GM23338 (cell line): ENCODE measurements at regions not wholly inside any gene's neighbourhood (a gene's known extent, or its start where the extent isn't known, plus 50 kb on each side); places are given as distances from the start of the nearest gene placed in this dataset.

Experiments
- ATAC-seq: fragments of 200-7000 bp; cut with Tn5 transposase; 3 replicates; pipeline ENCODE4 v1.9.1; 2020
- DNase-seq: peaks from one replicate; pipeline ENCODE4 v3.0.0-alpha.2; 2015; ENCODE audit warnings: low spot score
- H2AFZ ChIP-seq: fragments of 200-600 bp; sonication (generic); 2 replicates; pipeline ENCODE4 v1.8.0; 2016; ENCODE audit warnings: antibody characterized with exemption, mild to moderate bottlenecking, moderate library complexity
- H3F3A ChIP-seq: fragments of 200-600 bp; sonication (generic); replicated peaks from 2 replicates; pipeline ENCODE4 v1.8.0; 2017; ENCODE audit warnings: antibody characterized with exemption, mixed run types, low read depth
- H3K27ac ChIP-seq: fragments of 200-600 bp; sonication (generic); 2 replicates; pipeline ENCODE4 v1.6.1; 2016; ENCODE audit warnings: low read depth
- H3K27me3 ChIP-seq: fragments of 200-600 bp; sonication (generic); 2 replicates; pipeline ENCODE4 v1.8.0; 2016; ENCODE audit warnings: mild to moderate bottlenecking, mixed run types, moderate library complexity; ENCODE audit not compliant: insufficient read depth
- H3K36me3 ChIP-seq: fragments of 200-600 bp; sonication (generic); 2 replicates; pipeline ENCODE4 v1.8.0; 2016; ENCODE audit warnings: mild to moderate bottlenecking; ENCODE audit not compliant: insufficient read depth
- H3K4me1 ChIP-seq: fragments of 200-600 bp; sonication (generic); 2 replicates; pipeline ENCODE4 v1.8.0; 2016; ENCODE audit warnings: mild to moderate bottlenecking, moderate library complexity; ENCODE audit not compliant: insufficient read depth
- H3K4me2 ChIP-seq: fragments of 200-600 bp; sonication (generic); 2 replicates; pipeline ENCODE4 v1.7.1; 2017; ENCODE audit warnings: mixed run types
- H3K4me3 ChIP-seq: fragments of 200-600 bp; sonication (generic); 2 replicates; pipeline ENCODE4 v1.6.1; 2016; ENCODE audit warnings: mixed run types
- H3K79me2 ChIP-seq: fragments of 200-600 bp; sonication (generic); replicated peaks from 2 replicates; pipeline ENCODE4 v1.8.0; 2017; ENCODE audit warnings: mild to moderate bottlenecking; ENCODE audit not compliant: insufficient read depth
- H3K9me2 ChIP-seq: fragments of 200-600 bp; sonication (generic); 2 replicates; pipeline ENCODE4 v1.8.0; 2017; ENCODE audit not compliant: insufficient read depth
- H4K20me1 ChIP-seq: fragments of 200-600 bp; sonication (generic); replicated peaks from 2 replicates; pipeline ENCODE4 v1.8.0; 2017; ENCODE audit warnings: mild to moderate bottlenecking; ENCODE audit not compliant: insufficient read depth
- H3K27ac Mint-ChIP-seq: 2 replicates; pipeline ENCODE4 v1.8.0; 2020; ENCODE audit warnings: inconsistent platforms, mild to moderate bottlenecking, moderate library complexity, mixed read lengths
- H3K27me3 Mint-ChIP-seq: 3 replicates; pipeline ENCODE4 v1.8.0; 2022; ENCODE audit warnings: low read depth, mild to moderate bottlenecking, moderate library complexity, mixed read lengths, inconsistent platforms; ENCODE audit not compliant: insufficient read depth, poor library complexity
- H3K36me3 Mint-ChIP-seq: 3 replicates; pipeline ENCODE4 v1.8.0; 2021; ENCODE audit warnings: low read depth, mild to moderate bottlenecking, inconsistent platforms, moderate library complexity, mixed read lengths
- H3K4me1 Mint-ChIP-seq: 3 replicates; pipeline ENCODE4 v1.8.0; 2020; ENCODE audit warnings: mild to moderate bottlenecking, inconsistent platforms, mixed read lengths
- H3K4me3 Mint-ChIP-seq: 3 replicates; pipeline ENCODE4 v1.8.0; 2021; ENCODE audit warnings: moderate library complexity, mild to moderate bottlenecking, inconsistent platforms, mixed read lengths
- H3K9me3 Mint-ChIP-seq: 3 replicates; pipeline ENCODE4 v1.8.0; 2020; ENCODE audit warnings: moderate library complexity, mild to moderate bottlenecking, inconsistent platforms, mixed read lengths
- CREB1 ChIP-seq: fragments of 250-450 bp; sonication (Bioruptor Pico); IDR thresholded peaks from 2 replicates; pipeline ENCODE4 v1.5.0; 2020; ENCODE audit warnings: low read depth, mild to moderate bottlenecking, moderate library complexity
- EZH2 ChIP-seq: fragments of 200-600 bp; sonication (generic); IDR thresholded peaks from one replicate; pipeline ENCODE4 v1.8.0; 2017; ENCODE audit warnings: antibody characterized with exemption, mild to moderate bottlenecking, low read depth; ENCODE audit not compliant: unreplicated experiment
- JUNB ChIP-seq: IDR thresholded peaks from one replicate; pipeline ENCODE4 v1.6.1; 2016; ENCODE audit warnings: antibody characterized with exemption; ENCODE audit not compliant: unreplicated experiment
- REST ChIP-seq: IDR thresholded peaks from one replicate; pipeline ENCODE4 v1.6.1; 2018; ENCODE audit warnings: antibody characterized with exemption; ENCODE audit not compliant: unreplicated experiment
- ZNF114 ChIP-seq: fragments of 250-450 bp; sonication (Bioruptor Pico); IDR thresholded peaks from 2 replicates; pipeline ENCODE4 v1.5.0; 2020; ENCODE audit warnings: mild to moderate bottlenecking, moderate library complexity
- ZNF331 ChIP-seq: fragments of 250-450 bp; sonication (Bioruptor Pico); IDR thresholded peaks from 2 replicates; pipeline ENCODE4 v1.5.0; 2020; ENCODE audit warnings: low read depth, mild to moderate bottlenecking, moderate library complexity
- TF ChIP-seq, protein P1 (sequence below), 2 experiments: fragments of 200-600 bp in 1 of 2; sonication (generic) in 1 of 2; conservative IDR thresholded peaks; 2 replicates each; pipeline versions ENCODE4 v1.5.1 to v1.6.1; 2016 to 2017; ENCODE audit warnings: antibody characterized with exemption in 2 of 2, low read depth in 2 of 2, mild to moderate bottlenecking in 2 of 2, moderate library complexity in 1 of 2

- Histone ChIP-seq H3K4me2 (no peak overlapping the region), H3K79me2 (no peaks in the 10 kb centered on the region), H2AFZ (no peak overlapping the region), H3K27me3 (no peaks in the 10 kb centered on the region), H3K9me2 (no peaks in the 10 kb centered on the region), H3K4me1 (no peaks in the 10 kb centered on the region), H3K4me3 (no peak overlapping the region), H4K20me1 (no peaks in the 10 kb centered on the region), H3K27ac (no peak overlapping the region), H3F3A (no peaks in the 10 kb centered on the region), H3K36me3 (no peaks in the 10 kb centered on the region)
- Mint-ChIP-seq H3K36me3 (no peaks in the 10 kb centered on the region), H3K4me1 (peaks cover 2% of the 10 kb centered on the region), H3K9me3 (peaks cover 11% of the 10 kb centered on the region), H3K27ac (no peak overlapping the region), H3K27me3 (peaks cover 6% of the 10 kb centered on the region), H3K4me3 (no peak overlapping the region)
- DNase-seq (no peak), ATAC-seq (no peak)
- TF ChIP-seq, protein P1, sequence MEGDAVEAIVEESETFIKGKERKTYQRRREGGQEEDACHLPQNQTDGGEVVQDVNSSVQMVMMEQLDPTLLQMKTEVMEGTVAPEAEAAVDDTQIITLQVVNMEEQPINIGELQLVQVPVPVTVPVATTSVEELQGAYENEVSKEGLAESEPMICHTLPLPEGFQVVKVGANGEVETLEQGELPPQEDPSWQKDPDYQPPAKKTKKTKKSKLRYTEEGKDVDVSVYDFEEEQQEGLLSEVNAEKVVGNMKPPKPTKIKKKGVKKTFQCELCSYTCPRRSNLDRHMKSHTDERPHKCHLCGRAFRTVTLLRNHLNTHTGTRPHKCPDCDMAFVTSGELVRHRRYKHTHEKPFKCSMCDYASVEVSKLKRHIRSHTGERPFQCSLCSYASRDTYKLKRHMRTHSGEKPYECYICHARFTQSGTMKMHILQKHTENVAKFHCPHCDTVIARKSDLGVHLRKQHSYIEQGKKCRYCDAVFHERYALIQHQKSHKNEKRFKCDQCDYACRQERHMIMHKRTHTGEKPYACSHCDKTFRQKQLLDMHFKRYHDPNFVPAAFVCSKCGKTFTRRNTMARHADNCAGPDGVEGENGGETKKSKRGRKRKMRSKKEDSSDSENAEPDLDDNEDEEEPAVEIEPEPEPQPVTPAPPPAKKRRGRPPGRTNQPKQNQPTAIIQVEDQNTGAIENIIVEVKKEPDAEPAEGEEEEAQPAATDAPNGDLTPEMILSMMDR (conservative IDR thresholded peaks at IDR 0.05; ENCODE audit: low read depth in 2 of 2): no peak
- TF ChIP-seq ZNF114 (CRISPR knock-in tag): no peak
- no peak for TF ChIP-seq REST
- no peak for TF ChIP-seq CREB1 (CRISPR knock-in tag)
Measured at GRCh38 chr9:124084087-124084486, 72.5 kb downstream of the LHX2 start.

DNA sequence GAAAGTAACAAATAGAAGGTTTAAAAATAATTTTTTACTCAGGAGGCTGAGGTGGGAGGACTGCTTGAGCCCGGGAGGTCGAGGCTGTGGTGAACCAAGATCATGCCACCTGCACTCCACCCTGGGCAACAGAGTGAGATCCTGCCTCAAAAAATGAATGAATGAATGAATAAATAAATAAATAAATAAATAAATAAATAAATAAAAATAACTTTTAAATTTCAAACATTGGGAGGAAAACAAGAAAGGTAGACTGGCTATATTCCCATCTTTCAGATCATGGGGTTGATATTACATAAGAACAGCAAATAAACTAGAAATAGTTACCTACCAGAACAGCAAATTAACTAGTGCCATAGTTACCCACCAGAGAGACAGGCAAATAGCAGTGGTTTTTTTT lies 75.7 kb downstream of the LHX2 start:
- ATAC-seq (no peak), DNase-seq (no peak)
- H3F3A ChIP-seq: no peaks in the 10 kb centered on the region
- no peak overlapping the region for H3K4me3 ChIP-seq
- no peak overlapping the region for H3K27ac Mint-ChIP-seq
- no peak overlapping the region for H2AFZ ChIP-seq
- H3K4me1 ChIP-seq: no peaks in the 10 kb centered on the region
- H3K79me2 ChIP-seq: no peaks in the 10 kb centered on the region
- no peaks in the 10 kb centered on the region for H3K36me3 ChIP-seq
- no peaks in the 10 kb centered on the region for H3K27me3 ChIP-seq
- no peaks in the 10 kb centered on the region for H3K36me3 Mint-ChIP-seq
- no peak overlapping the region for H3K27ac ChIP-seq
- TF ChIP-seq EZH2 (no peak), ZNF331 (CRISPR knock-in tag) (no peak), JUNB (no peak), CREB1 (CRISPR knock-in tag) (no peak)
- no peaks in the 10 kb centered on the region for H3K9me2 ChIP-seq
- H3K27me3 Mint-ChIP-seq: peaks cover 6% of the 10 kb centered on the region
- peaks cover 11% of the 10 kb centered on the region for H3K9me3 Mint-ChIP-seq
- H3K4me3 Mint-ChIP-seq: no peak overlapping the region
- no peak overlapping the region for H3K4me2 ChIP-seq
- no peaks in the 10 kb centered on the region; the same call in 2 of the 3 replicates for H3K4me1 Mint-ChIP-seq
- no peaks in the 10 kb centered on the region for H4K20me1 ChIP-seq
